Breast epithelium (tissue), 3 donors: ENCODE measurements at regions not wholly inside any gene's neighbourhood (a gene's known extent, or its start where the extent isn't known, plus 50 kb on each side); places are given as distances from the start of the nearest gene placed in this dataset.

ENCODE experiments used
- CTCF ChIP-seq, 3 donors: fragments of 450-650 bp; IDR thresholded peaks; one replicate each; pipeline ENCODE4 v1.5.1; 2016 to 2017; ENCODE audit warnings: antibody characterized with exemption in 3 of 3, mild to moderate bottlenecking in 3 of 3, moderate library complexity in 3 of 3
- POLR2AphosphoS5 ChIP-seq, 3 donors: sonication (generic); formaldehyde crosslinking; IDR thresholded peaks; one replicate each; pipeline ENCODE4 v1.6.1; 2017; ENCODE audit warnings: antibody characterized with exemption in 3 of 3

- TF ChIP-seq POLR2AphosphoS5 (IDR thresholded peaks at IDR 0.05) (no peak), CTCF (IDR thresholded peaks at IDR 0.05) (no peak)
These were observed 143.0 kb upstream of the NRP1 start for GRCh38 chr10:33477291-33478088.
